ENCODE measurements at regions not wholly inside any gene's neighbourhood (a gene's known extent, or its start where the extent isn't known, plus 50 kb on each side); places are given as distances from the start of the nearest gene placed in this dataset.
"Not testable (repeated sequence)": the region's sequence is repeated elsewhere in the genome, so short reads cannot be mapped to it uniquely, and the experiment has no call there.

- not testable (repeated sequence) for DNase-seq
Observed at GRCh38 chr17:20848869-20849443, 193.9 kb downstream of the USP22 start.

- DNase-seq, result not testable (repeated sequence)
Observed at GRCh38 chr17:20851591-20852238, 191.1 kb downstream of the USP22 start.

DNA sequence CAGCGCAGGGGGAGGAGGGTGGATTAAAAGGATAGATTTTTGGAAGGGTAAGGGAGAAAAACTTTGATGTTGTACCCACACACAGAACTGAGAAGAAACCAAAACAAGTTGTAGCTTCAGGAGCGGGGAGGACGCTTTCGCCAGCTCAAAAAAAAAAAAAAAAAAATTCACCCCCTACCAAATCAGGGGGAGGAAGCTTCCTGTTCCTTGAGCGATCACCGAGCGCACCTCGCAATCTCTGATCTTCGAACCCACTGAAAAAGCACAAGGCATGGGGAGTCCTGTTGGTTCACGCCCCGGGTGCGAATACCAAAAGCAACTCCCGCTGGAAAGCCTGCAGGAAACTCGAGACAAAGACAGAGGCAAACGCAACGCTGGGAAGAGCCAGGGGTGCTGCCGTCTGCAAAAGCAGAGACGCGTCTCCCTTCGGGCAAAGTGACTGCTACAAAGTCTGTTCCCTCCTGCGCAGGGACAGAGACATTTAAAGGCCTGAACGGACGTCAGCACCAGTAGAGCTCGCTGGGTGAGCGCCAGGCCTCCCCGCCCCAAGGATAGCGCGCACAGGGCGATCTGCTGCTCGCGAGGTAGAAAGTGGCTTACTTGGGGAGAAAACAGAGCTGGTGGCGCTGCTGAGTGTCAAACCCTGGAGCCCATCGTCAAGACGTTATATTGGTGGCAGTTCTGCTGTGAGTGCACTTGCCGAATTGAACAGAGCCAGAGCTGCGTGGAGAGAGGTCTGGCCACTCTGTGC lies 190.4 kb downstream of the USP22 start:
- peak; percentile 42 for DNase-seq

DNA sequence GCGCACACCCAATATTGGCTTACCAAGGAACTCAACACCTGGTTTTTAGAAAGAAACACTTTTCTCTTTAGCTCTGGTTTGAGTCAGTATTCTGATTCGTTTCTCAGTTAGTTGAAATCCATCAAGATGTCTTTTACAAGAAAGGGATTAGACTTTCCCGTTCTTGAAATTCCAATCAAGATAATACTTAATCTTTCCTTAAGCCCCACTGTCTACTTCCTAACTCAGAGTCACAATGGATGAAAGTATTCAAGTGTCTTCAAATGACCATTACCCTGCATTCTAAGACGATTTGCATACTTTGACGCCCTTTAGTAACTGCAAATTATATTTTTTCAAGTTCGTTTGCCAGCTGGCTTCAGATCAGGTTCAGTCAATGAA lies 189.8 kb downstream of the USP22 start:
- no peak for DNase-seq

GRCh38 chr17:20855910-20856470 lies 186.8 kb downstream of the USP22 start:
- not testable (repeated sequence) for DNase-seq

DNA sequence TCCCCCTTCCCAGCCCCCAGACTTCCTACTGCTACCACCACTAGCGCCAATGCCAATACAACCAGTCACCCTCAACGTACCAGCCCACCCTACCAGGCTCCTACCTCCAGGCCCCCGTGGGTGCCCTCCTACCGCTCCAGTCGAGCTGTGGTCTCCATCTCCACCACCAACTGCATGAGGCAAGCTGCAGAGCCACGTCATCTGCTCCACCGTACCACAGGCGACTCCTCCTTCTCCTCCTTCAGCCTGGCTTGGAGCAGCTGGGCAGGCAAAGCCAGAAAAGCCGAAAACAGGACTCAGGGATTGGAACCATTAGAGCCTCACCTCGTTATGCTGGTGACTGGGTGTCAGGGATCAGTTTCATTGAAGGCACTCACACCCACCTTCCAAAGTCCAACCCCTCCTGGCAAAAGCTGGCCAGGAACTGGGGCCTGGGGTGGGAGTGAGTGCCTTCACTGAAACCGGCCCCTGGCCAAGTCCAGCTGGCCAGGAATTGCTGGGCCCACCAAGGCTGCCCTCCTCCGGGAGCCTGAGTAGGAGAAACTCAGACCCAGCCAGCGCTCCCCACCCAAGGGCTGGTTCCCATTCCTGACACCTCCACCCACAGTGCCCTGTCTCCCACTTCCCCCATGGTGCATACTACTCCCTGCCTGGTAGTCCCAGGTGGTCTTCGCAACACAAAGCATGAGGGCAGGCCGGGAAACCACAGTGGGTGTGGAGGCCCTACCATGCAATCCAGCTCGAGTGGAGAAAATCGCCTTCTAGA lies 176.2 kb downstream of the USP22 start:
- not testable (repeated sequence) for DNase-seq

DNA sequence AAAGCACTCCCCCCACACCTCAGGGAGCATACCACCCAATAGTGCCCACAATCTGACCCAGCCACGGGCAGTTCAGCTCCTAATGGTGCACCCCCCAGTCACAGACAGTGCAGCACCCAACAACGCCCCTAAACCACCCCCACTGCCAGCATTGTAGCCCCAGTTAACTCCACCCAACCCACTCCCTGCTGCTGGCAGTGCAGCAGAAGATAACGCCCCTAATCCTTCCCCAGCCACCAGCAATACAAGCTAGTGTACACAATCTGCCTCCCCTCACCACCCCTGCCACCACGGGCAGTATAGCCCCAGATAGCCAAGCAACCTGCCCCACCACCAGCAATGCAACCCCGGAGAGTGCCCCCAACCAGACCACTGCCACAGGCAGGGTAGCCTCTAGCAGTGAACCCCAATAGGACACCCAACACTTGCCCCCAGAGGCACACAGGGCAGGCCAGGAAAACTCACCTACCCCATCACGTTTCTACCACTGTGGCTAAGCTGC lies 175.3 kb downstream of the USP22 start:
- DNase-seq, result not testable (repeated sequence)

DNA sequence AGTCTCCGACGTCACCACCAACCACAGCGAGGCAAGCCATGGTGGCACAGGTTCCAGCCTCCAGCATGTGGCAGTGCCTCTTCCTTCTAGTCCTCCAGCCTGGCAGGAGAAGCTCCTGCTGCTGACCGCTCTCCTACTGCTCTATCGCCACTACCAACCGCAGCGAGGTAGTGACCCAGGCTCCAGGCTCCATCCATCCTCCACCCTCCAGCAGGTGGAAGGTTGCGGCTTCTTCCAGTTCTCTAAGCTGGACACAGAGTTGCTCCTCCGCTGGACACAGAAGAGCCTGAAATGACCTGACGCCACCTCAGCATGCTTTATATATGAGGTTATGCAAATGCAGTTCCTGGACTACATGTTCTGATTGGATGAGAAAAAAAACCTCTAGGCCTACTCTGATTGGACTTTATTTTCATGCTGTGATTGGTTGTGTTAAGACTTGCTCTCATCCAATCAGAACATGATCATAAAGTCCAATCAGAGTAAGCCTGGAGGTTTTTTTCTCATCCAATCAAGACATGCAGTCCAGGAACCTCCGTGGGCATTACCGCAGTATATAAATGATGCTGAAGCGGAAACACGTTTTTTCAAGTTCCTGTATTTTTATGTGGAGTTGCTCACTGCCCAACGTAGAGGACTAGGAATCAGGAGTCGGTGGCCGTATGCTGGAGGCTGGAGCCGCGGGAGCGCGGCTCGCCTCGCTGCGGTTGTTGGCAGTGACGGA lies 174.7 kb downstream of the USP22 start:
- DNase-seq, result not testable (repeated sequence)

- DNase-seq, result not testable (repeated sequence)
Observed at GRCh38 chr17:20868662-20869007, 174.2 kb downstream of the USP22 start.

DNA sequence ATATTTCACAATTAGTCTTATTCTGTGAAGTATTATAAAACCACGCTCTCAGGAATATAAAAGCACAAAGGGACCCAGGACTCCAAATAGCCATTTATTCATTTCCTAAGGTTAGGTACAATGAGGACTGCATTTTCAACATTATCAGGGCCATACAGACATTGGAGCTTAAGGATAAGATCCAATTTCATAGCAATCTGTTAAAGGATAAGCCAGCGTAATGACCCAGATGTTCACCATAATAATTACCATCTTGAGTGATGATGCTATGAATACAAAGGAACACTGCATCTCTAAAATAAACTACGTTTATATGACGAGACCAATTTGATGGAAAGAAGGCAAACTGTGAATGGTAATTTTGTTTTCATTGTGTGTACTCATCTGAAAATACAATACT lies 169.6 kb downstream of the USP22 start:
- DNase-seq, result not testable (repeated sequence)

- not testable (repeated sequence) for DNase-seq
Observed at GRCh38 chr17:20873688-20874328, 169.0 kb downstream of the USP22 start.

GRCh38 chr17:20877384-20877783 lies 165.4 kb downstream of the USP22 start:
- DNase-seq, result not testable (repeated sequence)

GRCh38 chr17:20890338-20890737 lies 152.5 kb downstream of the USP22 start:
- no peak for DNase-seq

GRCh38 chr17:20895426-20895825 lies 147.4 kb downstream of the USP22 start:
- not testable (repeated sequence) for DNase-seq

DNA sequence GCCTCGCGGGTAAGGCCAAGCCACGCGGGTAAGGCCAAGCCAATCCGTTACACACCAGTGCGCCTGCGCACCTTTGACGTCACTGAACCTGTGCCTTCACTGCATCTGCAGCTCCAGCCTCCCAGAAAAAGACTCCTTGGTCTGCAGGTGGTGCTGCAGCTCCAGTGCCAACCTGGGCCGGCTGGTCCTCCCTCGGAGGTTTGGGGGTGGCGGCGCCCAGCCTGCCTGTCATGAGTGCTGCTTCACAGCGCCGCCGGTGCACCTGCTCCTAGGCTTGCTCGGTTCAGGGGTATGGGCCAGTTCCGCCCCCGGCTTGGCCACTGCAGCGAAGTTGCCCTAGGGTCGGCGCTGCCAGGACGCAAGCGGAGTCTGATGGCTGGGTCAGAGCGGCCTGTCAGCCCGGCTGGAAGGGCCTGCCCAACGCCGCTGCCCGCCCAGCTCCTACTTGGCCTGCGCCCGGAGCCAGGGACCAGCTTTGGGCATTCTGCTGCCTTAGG lies 146.6 kb downstream of the USP22 start:
- DNase-seq, result no peak

DNA sequence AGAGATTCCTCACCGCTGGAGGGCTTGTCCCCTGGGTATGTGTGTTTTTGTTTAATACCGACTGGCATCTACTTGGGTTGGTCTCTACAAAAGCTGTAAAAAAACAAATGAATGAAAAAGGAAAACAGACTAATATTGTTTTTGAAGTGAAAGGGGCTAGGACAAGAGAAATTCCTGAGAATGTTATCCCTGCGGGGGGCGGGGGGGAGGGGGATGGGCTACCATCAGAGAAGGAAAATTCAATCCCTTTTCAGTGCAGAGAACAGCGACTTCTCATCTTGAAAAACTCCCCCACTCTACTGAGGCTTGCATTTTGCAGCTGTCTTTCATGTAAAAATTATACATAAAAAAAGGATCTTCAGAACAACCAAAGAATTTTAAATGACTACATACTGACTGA lies 144.1 kb downstream of the USP22 start:
- not testable (repeated sequence) for DNase-seq

DNA sequence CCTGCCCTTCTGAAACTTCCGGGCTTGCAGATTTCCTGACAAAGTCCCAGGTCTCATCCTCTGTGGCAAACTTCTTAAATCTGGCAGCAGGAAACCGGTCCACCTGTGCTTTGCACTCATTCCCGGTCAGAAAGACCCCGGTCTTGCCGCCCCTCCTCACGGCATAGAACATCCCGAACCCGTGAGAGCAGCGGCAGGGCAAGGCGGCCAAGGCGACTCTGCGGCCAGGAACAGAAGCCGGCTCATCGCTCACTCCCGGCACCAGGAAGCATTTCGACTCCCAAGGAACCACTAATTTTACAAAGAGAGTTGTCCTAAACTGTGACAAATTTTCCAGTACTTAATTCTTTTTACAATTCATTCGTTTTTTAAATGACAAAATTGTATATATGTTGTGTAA lies 140.3 kb downstream of the USP22 start:
- not testable (repeated sequence) for DNase-seq

- not testable (repeated sequence) for DNase-seq
Observed at GRCh38 chr17:20903549-20903948, 139.3 kb downstream of the USP22 start.

DNA sequence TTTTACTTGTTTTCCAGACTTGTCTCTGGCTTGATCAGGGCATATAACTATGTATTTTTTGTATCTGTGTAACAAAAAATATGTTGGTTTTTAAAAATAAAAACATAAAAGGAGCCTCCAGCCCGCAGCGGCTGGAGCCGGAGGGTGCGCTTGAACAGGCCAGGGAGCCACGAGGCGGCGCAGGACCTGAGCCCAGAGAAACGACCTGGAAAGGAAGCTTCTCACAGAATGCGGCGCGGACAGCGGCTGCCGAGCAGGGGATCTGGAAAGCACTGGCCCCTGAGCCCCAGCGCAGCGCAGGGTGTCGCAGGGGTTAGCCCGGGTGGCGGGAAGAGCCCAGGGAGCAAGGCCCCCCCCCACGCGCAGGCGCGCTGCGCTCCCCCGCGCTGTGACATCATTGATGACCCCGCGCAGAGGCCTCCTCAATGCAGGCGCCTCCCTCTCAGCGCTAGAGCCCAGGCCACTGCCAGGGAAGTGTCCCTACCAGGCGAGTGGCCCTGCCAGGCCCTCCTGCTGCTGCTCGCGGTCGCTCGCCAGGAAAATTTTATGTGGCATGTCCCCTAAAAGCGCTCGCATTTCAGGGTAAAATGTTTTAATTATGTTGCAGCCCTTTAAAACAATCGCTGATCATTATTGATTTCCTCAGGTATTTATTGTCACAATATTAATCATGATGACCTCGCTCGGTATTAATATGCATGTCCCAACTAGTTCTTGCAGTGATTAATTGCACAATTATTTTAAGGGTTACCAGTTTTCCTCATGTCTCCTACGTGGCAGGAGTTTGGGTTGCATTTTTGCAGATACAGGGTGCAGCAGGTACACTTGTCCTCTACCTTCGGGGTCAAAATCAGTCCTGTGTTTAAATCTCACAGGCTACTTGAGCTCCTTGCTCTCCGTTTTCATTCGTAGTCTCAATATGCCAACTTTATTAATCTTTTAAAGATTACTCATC lies 134.2 kb downstream of the USP22 start:
- peak; percentile 91 for DNase-seq

GRCh38 chr17:20914658-20915057 lies 128.2 kb downstream of the USP22 start:
- no peak for DNase-seq

Data from hindlimb muscle (tissue), 1 donor.